GM20000 (cell line): ENCODE measurements at regions not wholly inside any gene's neighbourhood (a gene's known extent, or its start where the extent isn't known, plus 50 kb on each side); places are given as distances from the start of the nearest gene placed in this dataset.

Source experiments
- DNase-seq: peaks from one replicate; pipeline ENCODE4 v3.0.0; 2012; ENCODE audit warnings: low spot score
- TF ChIP-seq, protein P1 (sequence below): IDR thresholded peaks from 2 replicates; pipeline ENCODE4 v1.5.1; 2012; ENCODE audit warnings: mild to moderate bottlenecking, control low read depth; ENCODE audit errors: extremely low read depth, missing control alignments

DNA sequence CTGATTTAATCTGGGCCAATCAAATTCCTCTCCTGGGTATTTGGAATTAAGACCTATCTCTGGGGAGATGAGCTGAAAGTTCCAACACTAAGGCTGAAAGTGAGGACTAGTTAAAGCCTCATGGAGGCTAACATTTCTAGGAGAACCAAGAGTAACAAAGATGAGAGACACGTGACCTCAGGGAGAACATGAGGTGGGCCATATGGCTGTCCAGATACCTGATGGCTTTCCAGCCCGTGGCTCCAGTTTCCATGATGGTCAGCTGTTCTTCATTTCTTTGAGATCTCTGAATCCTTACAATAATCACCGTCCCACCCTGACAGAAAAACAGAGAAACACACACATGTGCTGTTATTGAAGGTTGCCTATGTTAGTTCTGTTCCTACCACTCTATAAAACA, 66.1 kb downstream of the LEPR start:
- TF ChIP-seq, protein P1, sequence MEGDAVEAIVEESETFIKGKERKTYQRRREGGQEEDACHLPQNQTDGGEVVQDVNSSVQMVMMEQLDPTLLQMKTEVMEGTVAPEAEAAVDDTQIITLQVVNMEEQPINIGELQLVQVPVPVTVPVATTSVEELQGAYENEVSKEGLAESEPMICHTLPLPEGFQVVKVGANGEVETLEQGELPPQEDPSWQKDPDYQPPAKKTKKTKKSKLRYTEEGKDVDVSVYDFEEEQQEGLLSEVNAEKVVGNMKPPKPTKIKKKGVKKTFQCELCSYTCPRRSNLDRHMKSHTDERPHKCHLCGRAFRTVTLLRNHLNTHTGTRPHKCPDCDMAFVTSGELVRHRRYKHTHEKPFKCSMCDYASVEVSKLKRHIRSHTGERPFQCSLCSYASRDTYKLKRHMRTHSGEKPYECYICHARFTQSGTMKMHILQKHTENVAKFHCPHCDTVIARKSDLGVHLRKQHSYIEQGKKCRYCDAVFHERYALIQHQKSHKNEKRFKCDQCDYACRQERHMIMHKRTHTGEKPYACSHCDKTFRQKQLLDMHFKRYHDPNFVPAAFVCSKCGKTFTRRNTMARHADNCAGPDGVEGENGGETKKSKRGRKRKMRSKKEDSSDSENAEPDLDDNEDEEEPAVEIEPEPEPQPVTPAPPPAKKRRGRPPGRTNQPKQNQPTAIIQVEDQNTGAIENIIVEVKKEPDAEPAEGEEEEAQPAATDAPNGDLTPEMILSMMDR = no peak
- no peak for DNase-seq

GRCh38 chr1:65489481-65489880, 69.0 kb downstream of the LEPR start:
- TF ChIP-seq, protein P1 = no peak
- DNase-seq = no peak

DNA sequence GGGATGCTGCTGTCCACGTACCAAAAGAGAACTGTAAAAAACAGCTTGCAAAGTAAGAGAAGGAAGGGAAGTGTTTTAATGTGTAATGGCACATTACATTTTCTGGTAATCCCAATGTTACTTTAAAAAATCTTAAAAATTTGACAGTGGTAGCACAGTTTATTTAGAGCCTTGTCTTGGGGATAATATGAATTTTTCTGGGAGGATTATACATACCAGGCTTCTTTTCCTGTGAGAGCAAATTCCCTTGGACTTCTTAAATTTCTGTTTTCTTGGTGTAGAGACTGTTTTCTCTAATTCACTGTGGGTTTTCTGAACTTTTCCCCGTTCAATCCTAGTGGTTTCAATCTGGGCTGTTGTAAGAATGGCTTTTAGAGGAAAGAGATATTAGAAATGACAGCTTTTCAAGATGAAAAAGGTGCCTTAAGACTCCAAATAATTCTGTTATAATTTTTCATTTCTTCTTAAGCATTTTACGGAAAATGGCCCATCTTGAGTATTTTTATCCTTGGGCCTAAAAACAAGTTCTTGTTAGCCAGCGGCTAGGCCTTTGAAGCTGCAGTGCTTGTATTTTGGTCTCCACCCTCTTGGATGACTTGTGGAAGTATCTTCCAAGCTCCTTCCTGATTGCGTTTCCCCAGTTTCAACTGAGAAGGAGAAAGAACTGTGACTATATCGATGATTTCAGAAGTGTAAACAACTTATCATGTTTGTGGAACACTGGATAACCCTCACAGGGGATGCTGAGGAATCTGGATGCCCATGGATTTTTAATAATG, 70.0 kb downstream of the LEPR start:
- TF ChIP-seq, protein P1 = no peak
- DNase-seq = no peak

DNA sequence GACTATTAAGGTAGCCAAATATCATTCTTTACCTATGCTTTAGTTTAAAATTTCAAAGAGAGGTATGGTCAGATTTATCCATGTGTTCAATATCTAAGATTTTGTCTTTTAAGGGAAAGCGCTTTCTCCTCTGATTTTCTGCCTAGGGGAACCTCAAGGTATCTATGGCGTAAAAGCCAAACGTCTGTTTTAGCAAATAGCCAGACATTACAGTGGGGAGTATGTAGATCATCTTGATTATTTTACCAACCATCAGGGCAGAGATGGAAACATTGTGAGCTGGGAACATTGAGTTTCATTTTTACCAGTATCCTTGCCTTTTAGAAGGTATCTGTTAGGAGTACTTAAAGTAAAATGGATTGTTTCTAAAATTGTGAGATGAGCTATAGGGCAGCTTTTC, 71.0 kb downstream of the LEPR start:
- no peak for DNase-seq
- TF ChIP-seq, protein P1 = no peak

DNA sequence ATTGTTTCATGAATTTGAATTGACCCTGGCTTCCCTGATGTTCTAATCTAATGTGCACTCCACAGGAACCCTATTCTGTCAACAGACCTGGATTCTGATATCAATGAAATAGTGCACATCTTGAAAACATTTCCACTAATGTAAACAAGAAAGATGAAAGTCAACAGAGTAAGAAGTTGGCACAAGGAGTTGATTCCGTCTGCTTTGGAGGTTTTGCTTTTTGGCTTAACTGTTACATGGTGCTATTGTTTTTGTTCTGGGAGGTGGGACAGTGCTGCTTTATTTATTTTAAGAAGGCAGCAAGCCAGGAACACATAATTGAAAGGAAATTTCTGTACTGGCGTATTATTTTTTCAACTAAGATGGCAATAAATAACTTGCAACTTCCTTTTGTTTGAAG, 73.3 kb downstream of the LEPR start:
- no peak for DNase-seq
- TF ChIP-seq, protein P1 = no peak

DNA sequence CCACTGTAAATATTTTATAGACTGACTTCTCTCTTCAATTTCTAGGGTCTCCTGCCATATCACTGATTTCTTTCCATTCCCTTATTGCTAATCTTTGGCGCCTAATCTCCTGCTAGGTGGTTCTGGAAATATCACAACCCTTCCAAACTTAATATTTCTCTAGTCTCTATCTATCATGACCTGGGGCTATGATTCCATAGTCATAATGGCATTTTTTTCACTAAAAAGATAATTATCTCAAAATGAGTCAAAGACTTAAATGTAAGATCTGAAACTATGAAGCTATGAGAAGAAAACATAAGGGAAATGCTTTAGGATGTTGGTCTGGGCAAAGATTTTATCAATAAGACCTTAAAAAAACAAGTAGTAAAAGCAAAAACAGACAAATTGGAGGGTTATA, 74.2 kb downstream of the LEPR start:
- TF ChIP-seq, protein P1 = no peak
- no peak for DNase-seq

DNA sequence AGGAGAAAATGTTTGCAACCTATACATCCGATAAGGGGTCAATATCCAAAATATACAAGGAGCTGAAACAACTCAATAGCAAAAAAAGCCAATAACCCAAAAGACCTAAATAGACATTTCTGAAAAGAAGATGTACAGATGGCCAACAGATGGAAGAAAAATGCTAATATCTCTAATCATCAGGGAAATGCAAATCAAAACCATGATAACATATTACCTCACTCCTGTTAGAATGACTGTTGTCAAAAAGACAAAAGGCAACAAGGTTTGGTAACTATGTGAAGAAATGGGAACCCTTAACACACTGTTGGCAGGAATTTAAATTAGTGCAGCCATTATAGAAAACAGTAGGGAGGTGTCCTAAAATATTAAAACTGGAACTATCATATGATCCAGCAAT, 74.7 kb downstream of the LEPR start:
- TF ChIP-seq, protein P1 = no peak
- no peak for DNase-seq
